ENCODE measurements at regions not wholly inside any gene's neighbourhood (a gene's known extent, or its start where the extent isn't known, plus 50 kb on each side); places are given as distances from the start of the nearest gene placed in this dataset.
"Not testable (repeated sequence)": the region's sequence is repeated elsewhere in the genome, so short reads cannot be mapped to it uniquely, and the experiment has no call there.

GRCh38 chr2:109712746-109713145 lies 81.4 kb upstream of the RGPD5 start:
- H4K20me1 ChIP-seq (ENCODE audit: insufficient read depth) = no peaks in the 10 kb centered on the region
- no peak overlapping the region for H3K4me2 ChIP-seq
- no peak for TF ChIP-seq CTCF (conservative IDR thresholded peaks at IDR 0.05; ENCODE audit: low read depth, low read length)
- H3K27ac ChIP-seq = no peak overlapping the region
- H3K4me3 ChIP-seq (IDR thresholded peaks at IDR 0.05; ENCODE audit: insufficient read depth, low read depth, low read length) = no peak overlapping the region
- H3K4me1 ChIP-seq (ENCODE audit: low read depth, poor library complexity, severe bottlenecking) = no peaks in the 10 kb centered on the region
- no peak overlapping the region for H2AFZ ChIP-seq (ENCODE audit: low read depth)
- no peaks in the 10 kb centered on the region for H3K36me3 ChIP-seq (ENCODE audit: insufficient read depth)
- H3K9ac ChIP-seq = no peak overlapping the region
- no peaks in the 10 kb centered on the region for H3K79me2 ChIP-seq (ENCODE audit: insufficient read depth, low read depth)
- no peaks in the 10 kb centered on the region for H3K27me3 ChIP-seq (ENCODE audit: insufficient read depth, low read depth)

DNA sequence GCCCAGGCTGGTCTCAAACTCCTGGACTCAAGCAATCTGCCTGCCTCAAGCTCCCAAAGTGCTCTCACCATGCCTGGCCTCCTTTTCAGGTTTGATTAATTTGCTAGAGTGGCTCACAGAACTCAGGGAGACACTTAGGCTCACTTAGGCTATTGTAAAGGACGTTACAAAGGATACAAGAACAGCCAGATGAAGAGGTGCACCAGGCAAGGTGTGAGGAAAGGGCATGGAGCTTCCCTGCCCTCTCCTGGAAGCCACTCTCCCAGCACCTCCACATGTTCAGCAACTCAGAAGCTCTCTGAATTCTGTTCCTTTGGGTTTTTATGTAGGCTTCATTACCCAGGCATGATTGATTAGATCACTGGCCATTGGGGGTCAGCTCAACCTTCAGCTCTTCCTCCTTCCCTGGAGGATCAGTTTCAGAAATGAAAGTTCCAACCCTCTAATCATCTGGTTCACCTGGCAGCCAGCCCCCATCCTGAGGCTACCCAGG lies 78.7 kb upstream of the RGPD5 start:
- Histone ChIP-seq H3K27me3 (ENCODE audit: insufficient read depth, low read depth) (no peaks in the 10 kb centered on the region), H3K27ac (no peak overlapping the region), H3K4me2 (no peak overlapping the region), H3K36me3 (ENCODE audit: insufficient read depth) (no peaks in the 10 kb centered on the region), H3K4me1 (ENCODE audit: low read depth, poor library complexity, severe bottlenecking) (no peaks in the 10 kb centered on the region), H3K4me3 (IDR thresholded peaks at IDR 0.05; ENCODE audit: insufficient read depth, low read depth, low read length) (no peak overlapping the region), H2AFZ (ENCODE audit: low read depth) (no peak overlapping the region), H3K79me2 (ENCODE audit: insufficient read depth, low read depth) (no peaks in the 10 kb centered on the region), H3K9ac (no peak overlapping the region), H4K20me1 (ENCODE audit: insufficient read depth) (no peaks in the 10 kb centered on the region)
- no peak for TF ChIP-seq CTCF (conservative IDR thresholded peaks at IDR 0.05; ENCODE audit: low read depth, low read length)

- not testable (repeated sequence) for H3K4me3 ChIP-seq (IDR thresholded peaks at IDR 0.05; ENCODE audit: insufficient read depth, low read depth, low read length); H3K27me3 ChIP-seq (ENCODE audit: insufficient read depth, low read depth); H2AFZ ChIP-seq (ENCODE audit: low read depth); H4K20me1 ChIP-seq (ENCODE audit: insufficient read depth); H3K79me2 ChIP-seq (ENCODE audit: insufficient read depth, low read depth); H3K4me1 ChIP-seq (ENCODE audit: low read depth, poor library complexity, severe bottlenecking); H3K27ac ChIP-seq; H3K9ac ChIP-seq; H3K4me2 ChIP-seq; H3K36me3 ChIP-seq (ENCODE audit: insufficient read depth)
These were observed 77.5 kb upstream of the RGPD5 start for GRCh38 chr2:109716596-109716995.

GRCh38 chr2:109718139-109718538 lies 76.0 kb upstream of the RGPD5 start:
- H3K4me3 ChIP-seq (IDR thresholded peaks at IDR 0.05; ENCODE audit: insufficient read depth, low read depth, low read length) = no peak overlapping the region
- no peak overlapping the region for H3K9ac ChIP-seq
- no peak overlapping the region for H3K27ac ChIP-seq
- no peaks in the 10 kb centered on the region for H4K20me1 ChIP-seq (ENCODE audit: insufficient read depth)
- H3K4me1 ChIP-seq (ENCODE audit: low read depth, poor library complexity, severe bottlenecking) = no peaks in the 10 kb centered on the region
- no peaks in the 10 kb centered on the region for H3K79me2 ChIP-seq (ENCODE audit: insufficient read depth, low read depth)
- H3K4me2 ChIP-seq = no peak overlapping the region
- H3K36me3 ChIP-seq (ENCODE audit: insufficient read depth) = no peaks in the 10 kb centered on the region
- TF ChIP-seq CTCF (conservative IDR thresholded peaks at IDR 0.05; ENCODE audit: low read depth, low read length) = no peak
- no peak overlapping the region for H2AFZ ChIP-seq (ENCODE audit: low read depth)
- no peaks in the 10 kb centered on the region for H3K27me3 ChIP-seq (ENCODE audit: insufficient read depth, low read depth)

- TF ChIP-seq CTCF (conservative IDR thresholded peaks at IDR 0.05; ENCODE audit: low read depth, low read length) = no peak
- H2AFZ ChIP-seq (ENCODE audit: low read depth) = no peak overlapping the region
These were observed 74.2 kb upstream of the RGPD5 start for GRCh38 chr2:109719871-109720270.

More at GRCh38 chr2:109719871-109720270, 74.2 kb upstream of the RGPD5 start:
- Histone ChIP-seq H3K4me1 (ENCODE audit: low read depth, poor library complexity, severe bottlenecking) (no peaks in the 10 kb centered on the region), H3K4me2 (no peak overlapping the region), H3K4me3 (IDR thresholded peaks at IDR 0.05; ENCODE audit: insufficient read depth, low read depth, low read length) (no peak overlapping the region), H3K27me3 (ENCODE audit: insufficient read depth, low read depth) (no peaks in the 10 kb centered on the region), H3K9ac (no peak overlapping the region), H3K36me3 (ENCODE audit: insufficient read depth) (no peaks in the 10 kb centered on the region), H4K20me1 (ENCODE audit: insufficient read depth) (no peaks in the 10 kb centered on the region), H3K27ac (no peak overlapping the region), H3K79me2 (ENCODE audit: insufficient read depth, low read depth) (no peaks in the 10 kb centered on the region)

Measured in KMS-11 (cell line).